ENCODE measurements at regions not wholly inside any gene's neighbourhood (a gene's known extent, or its start where the extent isn't known, plus 50 kb on each side); places are given as distances from the start of the nearest gene placed in this dataset.

GRCh38 chr16:55221836-55222235, 102.2 kb upstream of the IRX6 start:
- no peak for DNase-seq (ENCODE audit: low read depth)

- no peak for DNase-seq (ENCODE audit: low read depth)
Measured at GRCh38 chr16:55222486-55222885, 101.5 kb upstream of the IRX6 start.

DNA sequence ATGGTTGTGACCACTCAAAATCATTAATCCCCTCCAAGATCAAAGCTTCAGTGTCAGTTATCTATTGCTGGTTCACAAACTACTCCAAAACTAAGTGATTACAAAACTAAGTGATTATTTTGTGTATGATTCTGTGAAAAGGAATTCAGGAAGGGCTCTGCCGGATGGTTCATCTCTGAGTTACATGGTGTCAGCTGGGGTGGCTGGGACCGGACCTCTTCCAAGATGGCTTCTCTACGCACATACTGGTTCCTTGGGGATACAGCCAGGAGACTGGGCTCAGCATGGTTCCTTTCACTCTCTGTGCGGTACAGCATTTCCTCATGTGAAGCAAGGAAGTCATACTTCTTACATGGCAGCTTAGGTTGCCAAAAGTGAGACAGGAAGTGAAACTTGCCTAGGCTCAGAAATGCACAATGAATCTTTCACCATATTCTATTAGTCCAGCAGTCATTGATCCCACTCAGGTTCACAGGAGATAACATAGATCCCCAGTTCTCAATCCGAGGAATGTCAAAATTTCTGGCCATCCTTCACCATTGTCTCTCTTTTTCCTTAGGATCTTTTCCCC, 97.9 kb upstream of the IRX6 start:
- no peak for DNase-seq (ENCODE audit: low read depth)

DNA sequence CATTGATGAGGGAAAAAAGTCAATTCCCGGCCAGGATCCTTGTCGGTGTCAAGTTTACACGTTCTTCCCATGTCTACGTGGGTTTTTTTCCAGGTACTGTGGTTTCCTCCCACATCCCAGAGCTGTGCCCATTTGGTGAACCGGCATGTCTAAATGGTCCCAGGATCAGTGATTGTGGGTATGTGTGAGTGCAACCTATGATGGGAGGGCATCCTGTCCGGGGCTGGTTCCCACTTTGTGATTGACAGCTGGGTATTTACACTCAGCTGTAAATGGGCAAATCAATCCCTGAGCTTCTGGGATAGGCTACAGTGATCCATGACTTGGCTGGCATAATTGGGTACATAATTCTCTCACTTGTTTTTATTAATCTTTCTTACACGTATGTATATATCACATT, 91.2 kb upstream of the IRX6 start:
- DNase-seq (ENCODE audit: low read depth) = no peak

DNA sequence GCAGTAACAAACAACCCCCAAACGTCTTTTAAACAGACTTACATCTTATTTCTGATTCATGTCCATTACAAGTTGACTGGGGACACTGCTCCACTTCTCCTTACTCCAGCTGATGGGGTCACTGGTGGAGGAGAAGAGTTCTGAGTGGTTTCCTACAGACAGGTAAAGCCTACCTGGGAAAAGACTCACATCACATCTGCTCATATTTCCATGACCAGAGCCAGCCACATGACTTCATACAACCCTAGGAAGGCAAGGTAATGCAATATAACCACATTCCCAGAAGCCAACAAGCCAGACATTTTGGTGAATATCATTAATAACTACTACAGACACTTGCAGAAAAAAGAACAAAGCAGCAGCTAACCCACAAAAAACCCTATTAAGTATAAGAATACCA, 90.5 kb upstream of the IRX6 start:
- no peak for DNase-seq (ENCODE audit: low read depth)

DNA sequence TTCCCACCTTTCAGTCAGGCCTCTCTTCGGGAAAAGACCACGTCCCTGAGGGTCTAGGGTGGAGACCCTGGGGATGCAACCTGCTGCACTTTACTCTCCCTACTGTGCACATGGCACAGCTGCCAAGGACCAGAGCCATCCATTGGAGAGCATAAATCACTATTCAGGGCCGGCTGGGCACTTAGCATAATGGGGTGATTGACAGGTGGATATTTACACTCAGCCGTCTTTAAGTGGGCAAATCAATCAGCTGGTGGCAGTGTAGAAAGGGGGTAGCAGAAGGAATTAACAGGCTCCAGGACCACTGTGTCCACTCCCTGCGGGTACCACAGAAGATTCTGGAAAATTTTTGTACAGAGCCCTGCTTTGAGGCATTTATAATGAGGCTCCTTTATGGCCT, 87.3 kb upstream of the IRX6 start:
- DNase-seq (ENCODE audit: low read depth) = no peak

DNA sequence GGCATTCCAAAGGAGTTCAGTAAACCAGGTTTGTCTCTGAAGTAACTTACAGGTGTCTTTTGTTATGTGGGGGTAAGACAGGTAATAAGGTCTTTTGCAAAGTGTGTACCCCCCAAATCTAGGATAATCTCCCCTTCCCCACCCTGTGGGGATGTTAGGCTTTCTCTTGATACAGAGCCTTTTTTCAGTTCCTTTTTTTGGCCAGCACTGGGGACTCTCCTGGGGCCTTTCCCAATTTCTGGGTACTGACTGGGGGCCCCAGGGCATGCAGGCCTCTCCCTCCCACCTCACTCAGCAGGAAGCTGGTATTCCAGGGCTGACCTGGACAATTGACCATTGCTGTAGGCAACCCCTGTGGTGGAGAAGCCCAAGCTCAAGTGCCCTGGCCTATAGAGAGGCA, 84.3 kb upstream of the IRX6 start:
- no peak for DNase-seq (ENCODE audit: low read depth)

DNA sequence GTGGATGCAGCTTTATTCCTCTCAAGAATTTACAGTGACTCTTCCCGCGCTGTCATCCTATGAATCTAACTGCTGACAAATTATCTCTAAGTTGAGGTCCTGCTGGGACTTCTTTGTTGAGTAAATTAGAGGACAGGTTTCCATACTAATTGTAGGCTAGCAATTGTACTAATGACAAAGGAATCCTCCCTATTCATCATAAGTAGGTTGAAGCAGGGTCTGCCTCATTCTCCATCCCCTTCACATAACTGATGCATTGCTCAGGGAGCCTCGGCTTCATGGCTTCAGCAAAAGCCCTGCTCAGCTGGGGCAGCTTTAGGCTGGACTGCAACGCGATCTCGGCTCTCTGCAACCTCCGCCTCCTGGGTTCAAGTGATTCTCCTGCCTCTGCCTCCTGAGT, 83.1 kb upstream of the IRX6 start:
- DNase-seq (ENCODE audit: low read depth) = no peak

DNA sequence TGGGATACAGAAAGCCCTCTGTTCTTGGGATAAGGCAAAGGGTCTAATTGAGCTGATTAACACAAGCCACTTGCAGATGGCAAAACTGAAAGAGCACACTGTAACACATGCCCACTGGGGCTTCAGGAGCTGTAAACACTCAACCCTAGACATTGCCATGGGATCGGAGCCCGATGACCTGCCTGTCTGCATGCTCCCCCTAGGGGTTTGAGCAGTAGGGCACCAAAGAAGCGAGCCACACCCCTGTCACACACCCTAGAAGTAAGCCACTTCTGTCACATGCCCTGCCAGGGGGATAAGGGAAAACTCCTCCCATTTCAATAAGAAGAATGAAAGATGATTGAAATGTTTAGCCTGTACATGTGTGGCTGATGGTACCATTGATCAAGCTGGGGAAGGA, 81.3 kb upstream of the IRX6 start:
- no peak for DNase-seq (ENCODE audit: low read depth)

DNA sequence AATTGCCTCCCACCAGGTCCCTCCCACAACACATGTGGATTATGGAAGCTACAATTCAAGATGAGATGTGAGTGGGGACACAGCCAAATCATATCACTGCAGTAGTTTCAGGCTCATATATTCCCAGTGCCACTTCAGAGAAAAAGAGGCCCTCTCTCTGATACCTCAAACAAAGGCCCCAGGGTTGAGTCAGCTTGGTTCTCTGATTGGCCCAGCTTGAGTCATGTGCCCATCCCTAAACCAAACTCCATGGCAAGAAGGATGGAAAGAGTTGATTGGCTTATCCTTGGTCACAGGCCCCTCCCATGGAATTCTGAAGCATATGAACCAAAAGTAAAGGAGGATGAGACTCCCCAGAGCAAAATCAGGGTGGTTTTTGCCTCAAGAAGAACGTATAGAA, 75.9 kb upstream of the IRX6 start:
- DNase-seq (ENCODE audit: low read depth) = no peak

GRCh38 chr16:55248494-55248893, 75.5 kb upstream of the IRX6 start:
- no peak for DNase-seq (ENCODE audit: low read depth)

DNA sequence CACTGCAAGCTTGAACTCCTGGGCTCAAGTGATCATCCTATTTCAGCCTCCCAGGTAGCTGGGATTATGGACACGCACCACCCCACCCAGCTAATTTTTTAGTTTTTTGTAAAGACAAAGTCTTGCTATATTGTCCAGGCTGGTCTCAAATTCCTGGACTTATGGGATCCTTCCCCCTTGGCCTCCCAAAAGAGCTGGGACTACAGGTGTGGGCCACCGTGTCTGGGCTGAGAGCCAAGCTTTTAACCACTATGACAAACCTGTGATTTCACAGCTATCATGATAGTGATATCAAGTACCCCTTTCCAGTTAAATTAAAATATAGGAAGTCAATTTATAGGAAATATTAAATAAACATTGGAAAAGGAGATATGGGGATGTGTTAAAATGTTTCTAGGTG, 74.6 kb upstream of the IRX6 start:
- no peak for DNase-seq (ENCODE audit: low read depth)

DNA sequence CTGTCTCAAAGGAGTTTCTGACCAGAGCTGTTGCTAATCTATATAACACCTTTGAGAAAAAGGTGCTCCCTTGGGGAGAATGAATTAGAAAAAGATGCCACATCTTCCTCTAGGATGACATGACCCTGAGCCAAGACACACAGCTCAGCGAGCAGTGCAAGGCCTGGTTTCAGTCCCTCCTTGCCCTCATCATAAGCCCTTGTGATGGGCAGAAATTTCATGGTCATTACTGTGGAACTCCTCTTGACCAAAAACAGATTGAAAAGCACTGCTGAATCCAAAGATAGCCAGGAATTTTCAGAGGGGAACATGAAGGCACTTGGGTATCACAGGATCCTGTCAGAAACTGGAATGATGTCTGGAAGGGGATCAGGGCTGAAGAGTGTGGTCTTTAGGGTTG, 74.1 kb upstream of the IRX6 start:
- DNase-seq (ENCODE audit: low read depth) = no peak

DNA sequence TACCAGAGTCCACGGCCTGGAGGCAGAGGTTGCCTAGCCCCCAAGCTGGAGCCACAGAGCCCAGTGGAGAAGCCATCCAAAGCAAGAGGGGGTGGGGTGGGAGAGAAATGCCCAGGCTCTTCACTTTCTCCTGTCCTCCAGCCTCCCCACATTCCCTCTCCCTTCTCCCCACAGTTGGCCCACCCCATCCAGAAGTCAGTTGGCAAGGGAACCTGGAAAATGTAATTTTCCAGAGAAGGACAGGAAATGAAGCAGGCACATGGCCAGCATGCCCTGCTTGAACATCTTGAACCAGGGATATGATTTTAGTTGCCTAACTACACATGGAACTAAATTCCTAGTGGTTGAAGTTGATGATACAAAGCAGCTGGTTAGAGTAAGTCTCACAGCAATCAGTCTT, 73.3 kb upstream of the IRX6 start:
- no peak for DNase-seq (ENCODE audit: low read depth)

- DNase-seq (ENCODE audit: low read depth) = no peak
Measured at GRCh38 chr16:55251151-55251550, 72.9 kb upstream of the IRX6 start.

- no peak for DNase-seq (ENCODE audit: low read depth)
Measured at GRCh38 chr16:55252577-55252976, 71.4 kb upstream of the IRX6 start.

DNA sequence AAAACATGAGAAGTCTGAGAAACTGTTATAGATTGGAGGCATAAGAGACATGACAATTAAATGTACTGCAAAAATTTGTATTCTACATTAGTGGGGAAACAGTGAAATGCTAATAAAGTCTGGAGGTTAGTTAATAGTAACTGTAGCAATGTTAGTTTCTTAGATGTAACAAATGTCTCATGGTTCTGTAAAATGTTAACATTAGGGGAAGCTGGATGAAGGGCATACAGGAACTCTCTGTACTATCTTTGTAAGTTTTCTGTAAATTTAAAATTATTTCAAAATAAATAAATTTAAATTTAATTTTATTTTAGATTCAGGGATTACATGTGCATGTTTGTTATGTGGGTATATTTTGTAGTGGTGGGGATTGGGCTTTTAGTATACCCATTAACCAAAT, 70.0 kb upstream of the IRX6 start:
- no peak for DNase-seq (ENCODE audit: low read depth)

- DNase-seq (ENCODE audit: low read depth) = no peak
Measured at GRCh38 chr16:55255733-55256282, 68.2 kb upstream of the IRX6 start.

DNA sequence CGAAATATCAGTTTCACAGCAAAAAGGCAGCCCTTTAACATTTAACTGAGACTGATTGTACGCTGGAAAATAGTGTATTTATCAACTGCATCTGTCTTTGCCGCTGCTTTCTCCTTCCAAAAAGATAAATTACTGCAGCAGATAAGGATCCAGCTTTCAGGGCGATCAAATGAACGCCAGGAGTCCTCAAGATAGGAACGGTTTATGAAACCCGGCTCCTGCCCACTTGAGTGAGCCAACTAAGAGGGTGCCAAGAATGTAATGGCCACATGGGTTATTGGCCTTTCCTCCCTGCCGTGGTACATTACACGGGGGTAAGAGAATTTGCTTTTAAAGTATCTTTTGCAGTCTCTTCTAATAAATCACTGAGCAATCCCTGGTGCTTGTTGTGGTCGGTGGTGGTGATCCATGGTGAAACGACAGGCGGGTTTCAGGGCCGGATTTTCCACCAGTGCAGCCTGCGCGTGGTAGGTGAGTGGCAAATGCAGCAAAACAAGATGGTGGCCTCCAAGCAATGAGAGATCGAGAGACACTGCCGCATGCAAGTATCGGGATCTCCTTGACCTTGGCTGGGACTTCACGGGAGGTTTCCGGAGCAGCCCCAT, 67.5 kb upstream of the IRX6 start:
- DNase-seq (ENCODE audit: low read depth) = no peak

DNA sequence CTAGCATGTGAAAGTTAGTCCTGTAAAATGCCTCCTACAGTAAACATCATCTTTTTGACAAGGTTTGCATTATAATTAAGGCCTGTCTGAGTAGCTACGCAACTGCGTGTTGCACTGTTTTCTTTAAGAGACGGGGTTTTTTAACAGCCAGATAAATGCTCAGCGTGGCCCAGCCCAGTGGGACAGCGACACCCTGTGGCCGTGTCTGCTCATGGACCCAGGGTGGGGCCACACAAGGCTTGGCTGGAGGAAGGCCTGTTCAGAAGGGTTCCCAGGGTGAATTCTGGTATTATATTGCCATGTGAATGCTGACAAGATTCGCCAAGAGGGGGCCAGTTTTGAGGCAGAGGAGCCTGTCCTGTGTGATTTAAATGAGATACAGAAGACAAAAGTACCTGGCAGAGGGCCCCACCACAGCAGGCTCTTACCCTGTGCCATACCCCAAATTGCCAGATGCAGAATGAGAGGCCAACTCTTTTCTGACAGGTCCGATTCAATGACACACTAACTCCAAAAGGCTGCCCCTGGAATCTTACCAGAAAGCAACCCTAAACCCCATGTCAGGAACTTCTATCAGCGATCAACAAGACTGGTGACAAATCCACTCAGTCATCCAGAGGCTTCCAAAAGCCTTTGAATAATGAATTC, 65.9 kb upstream of the IRX6 start:
- DNase-seq (ENCODE audit: low read depth) = peak; percentile 4

GRCh38 chr16:55261301-55261700, 62.7 kb upstream of the IRX6 start:
- DNase-seq (ENCODE audit: low read depth) = no peak

DNA sequence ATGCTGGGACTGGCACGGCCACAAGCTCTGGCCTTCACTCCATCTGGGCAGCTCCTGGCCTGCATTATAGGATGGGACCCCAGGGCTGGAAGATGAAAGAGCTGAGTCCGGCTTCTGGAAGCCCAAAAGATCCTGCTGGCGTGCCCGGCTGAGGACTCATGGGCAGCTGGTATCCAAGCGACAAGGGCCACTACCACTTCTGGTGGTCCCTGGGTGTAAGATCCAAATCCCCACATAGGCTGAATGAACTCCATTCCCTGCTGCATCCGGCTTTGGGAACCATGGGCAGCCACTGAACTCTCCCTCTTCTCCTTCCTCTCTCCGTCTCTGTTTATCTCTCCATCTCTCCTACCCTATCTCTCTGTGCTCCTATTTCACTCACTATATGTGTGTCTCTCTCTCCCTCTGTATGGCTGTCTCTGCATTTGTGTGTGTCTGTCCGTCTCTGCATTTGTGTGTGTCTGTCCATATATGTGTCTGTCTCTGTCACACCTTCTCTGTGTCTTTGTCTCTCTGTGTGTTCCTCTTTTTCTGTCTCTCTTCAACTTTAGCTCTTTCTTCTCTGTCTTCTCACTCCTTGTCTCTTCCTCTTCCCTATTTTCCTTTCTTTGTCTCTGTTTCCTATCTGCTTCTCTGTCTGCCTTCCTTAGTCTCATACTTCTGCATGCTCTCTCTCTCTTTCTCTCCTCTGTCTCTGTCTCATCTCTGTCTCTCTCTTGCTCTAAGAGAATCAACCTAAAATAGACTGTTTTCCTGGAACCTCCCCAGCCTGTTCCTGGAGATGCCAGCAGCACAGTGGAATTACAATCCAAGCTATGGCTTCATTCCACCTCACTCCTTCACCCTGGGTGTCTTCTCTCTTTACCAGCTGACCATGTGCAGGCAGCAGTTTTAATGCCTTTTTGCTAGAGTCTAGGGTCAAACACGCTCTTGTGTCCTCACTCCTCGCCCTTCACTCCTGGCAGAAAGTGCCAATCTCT, 60.4 kb upstream of the IRX6 start:
- DNase-seq (ENCODE audit: low read depth) = no peak

Measured in forelimb muscle (tissue), 1 donor.